Stimulated activated CD4-positive, alpha-beta T cell treated with anti-CD3 and anti-CD28 coated beads, Interleukin-15, amount 100 ng/mL, for 48 hours (primary cell): ENCODE measurements at regions not wholly inside any gene's neighbourhood (a gene's known extent, or its start where the extent isn't known, plus 50 kb on each side); places are given as distances from the start of the nearest gene placed in this dataset.

Experiments
- DNase-seq, 2 donors: peaks; one replicate each; pipeline ENCODE4 v3.0.0-alpha.2; 2020; ENCODE audit warnings: low read depth in 2 of 2

DNA sequence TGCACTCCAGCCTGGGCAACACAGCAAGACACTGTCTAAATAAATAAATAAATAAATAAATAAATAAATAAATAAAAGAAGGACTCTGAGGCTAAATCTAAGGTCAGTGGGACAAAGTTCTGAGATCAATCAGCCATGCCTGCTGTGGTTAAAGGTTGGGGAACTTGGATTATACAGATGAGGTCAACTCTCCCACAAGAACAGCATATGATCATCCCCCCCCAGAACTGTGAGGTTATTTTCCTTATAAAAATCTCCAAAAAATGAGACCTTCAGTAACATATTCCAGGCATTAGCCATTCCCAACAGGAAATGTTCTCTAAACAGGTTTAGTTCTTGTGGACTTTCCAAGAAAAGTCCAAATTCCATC, 90.3 kb downstream of the C16orf95 start:
- DNase-seq = no peak

GRCh38 chr16:87227296-87227951, 89.8 kb downstream of the C16orf95 start:
- no peak for DNase-seq

DNA sequence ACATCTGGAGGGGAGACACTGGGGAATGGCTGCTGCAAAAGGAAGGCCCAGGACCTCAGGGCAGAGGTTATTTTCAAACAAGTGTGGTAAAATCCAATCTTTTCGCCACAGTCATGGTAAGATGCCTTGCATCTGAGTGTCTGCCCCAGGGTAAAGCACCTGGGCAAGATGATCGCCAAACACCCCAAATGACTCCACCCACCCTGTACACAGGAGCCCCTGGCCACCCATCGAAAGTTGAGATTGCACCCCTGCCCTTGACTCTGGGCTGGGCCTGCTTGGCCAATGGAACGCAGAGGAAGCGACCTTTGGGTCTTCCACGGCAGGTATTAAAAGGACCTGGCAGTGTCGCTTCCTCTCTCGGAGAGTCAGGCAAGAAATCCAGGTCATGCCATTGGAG, 88.8 kb downstream of the C16orf95 start:
- no peak for DNase-seq

- no peak for DNase-seq
These were observed 87.7 kb downstream of the C16orf95 start for GRCh38 chr16:87229230-87230188.

DNA sequence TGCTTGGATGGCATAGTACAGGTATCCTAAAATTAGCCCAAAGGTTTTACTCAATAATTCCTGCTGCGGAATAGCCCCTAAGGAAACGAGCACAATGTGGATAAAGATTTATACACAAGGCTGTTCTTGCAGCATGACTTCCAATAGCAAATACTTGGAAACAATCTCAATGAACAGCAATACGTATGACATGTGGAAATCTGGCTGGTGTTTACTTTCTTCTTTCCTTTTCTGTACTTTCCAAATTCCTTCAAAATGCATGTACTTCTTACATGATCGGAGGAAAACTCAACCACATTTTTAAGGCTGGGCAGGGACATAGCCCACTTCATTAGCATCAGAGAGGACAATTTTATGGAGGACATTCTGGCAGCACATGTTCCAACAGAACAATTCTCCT, 86.6 kb downstream of the C16orf95 start:
- DNase-seq = no peak

- no peak for DNase-seq
These were observed 85.9 kb downstream of the C16orf95 start for GRCh38 chr16:87231295-87231694.

DNA sequence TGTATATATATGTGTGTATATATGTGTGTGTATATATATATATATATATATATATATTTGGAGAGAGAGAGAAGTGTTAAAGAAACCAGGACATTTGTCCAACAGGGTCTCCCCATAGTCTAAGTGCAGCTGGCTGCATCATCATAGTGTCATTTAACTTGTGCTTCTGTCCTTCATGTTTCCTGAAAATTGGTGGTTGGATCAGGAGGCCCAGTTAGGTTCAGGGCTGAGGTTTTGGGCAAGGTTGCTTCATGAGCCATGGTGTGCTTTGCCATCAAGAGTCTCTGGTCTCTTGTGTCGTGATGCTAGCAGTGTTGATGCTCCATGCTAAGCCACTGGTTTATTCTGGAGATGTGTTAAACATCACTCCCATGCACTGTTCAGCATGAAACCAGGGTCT, 85.3 kb downstream of the C16orf95 start:
- no peak for DNase-seq

DNA sequence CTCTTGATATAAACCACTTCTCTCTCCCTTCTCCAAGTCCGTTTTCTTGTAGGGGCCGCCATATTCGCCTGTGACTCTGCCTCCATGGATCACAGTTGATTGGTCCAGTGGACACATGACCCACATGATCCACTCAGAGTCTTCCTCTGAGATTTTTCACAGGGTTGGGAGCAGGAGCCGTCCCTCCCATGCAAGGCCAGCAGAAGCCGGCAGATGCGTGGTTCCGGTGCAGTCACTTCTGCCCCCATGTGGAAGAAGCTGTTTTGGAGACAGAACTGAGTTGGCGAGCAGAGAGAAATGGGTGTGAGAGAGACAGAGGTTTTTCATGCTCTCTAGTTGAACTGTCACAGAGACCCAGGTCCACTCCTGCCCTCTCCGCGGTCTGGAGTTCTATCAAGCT, 83.3 kb downstream of the C16orf95 start:
- no peak for DNase-seq

DNA sequence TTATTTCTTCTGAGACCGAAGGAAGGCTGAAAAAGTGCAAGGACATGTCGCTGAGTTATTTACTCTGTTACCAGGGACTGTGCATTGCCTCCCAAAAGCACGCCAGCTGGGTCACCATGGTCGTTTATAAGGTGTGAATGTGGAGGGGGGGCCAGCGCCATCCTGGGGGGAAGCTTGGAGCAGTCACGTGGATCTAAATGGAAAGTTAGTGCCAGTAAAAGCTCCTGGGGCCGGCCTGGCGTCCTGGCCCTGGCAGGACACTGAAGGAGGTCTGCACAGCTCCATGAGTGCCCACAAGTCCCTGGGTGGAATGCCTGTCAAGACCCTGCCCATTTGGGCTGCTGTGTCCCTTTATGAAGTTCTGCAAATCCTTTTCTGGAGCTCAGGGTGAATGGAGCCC, 82.6 kb downstream of the C16orf95 start:
- no peak for DNase-seq

DNA sequence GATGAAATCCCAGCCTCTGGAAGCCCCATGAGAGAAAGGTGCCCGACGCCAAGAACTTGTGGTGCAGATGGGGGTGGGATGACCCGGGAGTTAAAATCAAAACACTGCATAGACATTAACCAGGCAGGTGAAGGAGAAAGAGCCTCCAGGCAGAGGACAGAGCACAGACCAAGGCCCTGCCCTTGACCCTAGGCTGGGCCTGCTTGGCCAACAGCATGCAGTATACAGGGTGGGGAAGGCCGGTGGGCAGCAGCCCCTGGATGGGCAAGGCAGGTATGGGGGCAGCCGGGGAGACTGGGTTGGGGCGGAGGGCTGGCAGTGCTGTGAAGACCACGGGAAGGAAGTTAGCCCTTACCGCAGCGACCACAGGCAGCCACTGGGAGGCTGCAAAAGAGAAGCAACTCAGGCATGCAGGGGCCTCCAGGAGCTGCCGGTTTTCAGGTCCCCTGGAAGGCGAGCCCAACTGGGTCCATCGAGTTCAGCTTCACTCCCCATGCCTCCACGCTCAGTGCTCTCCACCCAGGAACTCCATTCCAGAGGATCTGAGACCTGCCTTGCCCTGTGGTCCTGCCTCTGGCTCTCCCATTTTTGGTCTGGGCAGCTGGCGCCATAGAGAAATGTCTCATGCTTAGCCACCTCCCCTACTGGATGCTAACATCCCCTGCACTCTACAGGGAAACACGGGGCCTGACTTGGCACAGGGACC, 81.2 kb downstream of the C16orf95 start:
- no peak for DNase-seq

DNA sequence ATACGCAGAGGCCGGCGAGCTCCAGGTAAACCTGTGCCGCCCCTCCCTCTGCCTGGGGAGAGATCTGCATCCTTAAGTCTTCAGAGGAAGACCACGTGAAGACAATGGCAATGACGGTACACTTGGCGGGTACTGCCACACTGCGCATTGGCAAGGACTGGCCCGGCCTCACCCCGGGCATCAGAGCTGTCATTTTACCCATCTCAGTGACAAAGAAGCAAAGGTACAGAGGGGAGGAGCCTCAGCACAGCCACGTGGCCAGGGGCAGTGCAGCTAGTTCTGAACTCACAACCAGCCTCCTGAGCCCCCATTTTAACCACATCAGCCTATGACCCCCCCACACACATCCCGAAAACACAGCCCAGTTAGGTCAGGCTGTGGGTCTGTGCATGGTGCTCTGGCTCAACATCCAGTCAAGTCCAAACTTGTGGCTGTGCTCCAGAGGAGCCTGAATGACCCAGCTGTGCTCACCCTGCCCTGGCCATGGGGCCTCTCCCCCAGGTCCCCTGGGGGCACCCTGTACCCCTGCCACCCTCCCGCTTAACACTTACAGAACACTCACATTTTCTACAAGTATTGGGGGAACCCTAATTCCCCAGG, 80.6 kb downstream of the C16orf95 start:
- no peak for DNase-seq

GRCh38 chr16:87238361-87238715, 78.9 kb downstream of the C16orf95 start:
- DNase-seq = no peak

GRCh38 chr16:87239545-87239944, 77.6 kb downstream of the C16orf95 start:
- no peak for DNase-seq

GRCh38 chr16:87240211-87241136, 76.7 kb downstream of the C16orf95 start:
- no peak for DNase-seq

- no peak for DNase-seq
These were observed 75.9 kb downstream of the C16orf95 start for GRCh38 chr16:87241137-87241771.

GRCh38 chr16:87243478-87243877, 73.7 kb downstream of the C16orf95 start:
- DNase-seq = no peak

DNA sequence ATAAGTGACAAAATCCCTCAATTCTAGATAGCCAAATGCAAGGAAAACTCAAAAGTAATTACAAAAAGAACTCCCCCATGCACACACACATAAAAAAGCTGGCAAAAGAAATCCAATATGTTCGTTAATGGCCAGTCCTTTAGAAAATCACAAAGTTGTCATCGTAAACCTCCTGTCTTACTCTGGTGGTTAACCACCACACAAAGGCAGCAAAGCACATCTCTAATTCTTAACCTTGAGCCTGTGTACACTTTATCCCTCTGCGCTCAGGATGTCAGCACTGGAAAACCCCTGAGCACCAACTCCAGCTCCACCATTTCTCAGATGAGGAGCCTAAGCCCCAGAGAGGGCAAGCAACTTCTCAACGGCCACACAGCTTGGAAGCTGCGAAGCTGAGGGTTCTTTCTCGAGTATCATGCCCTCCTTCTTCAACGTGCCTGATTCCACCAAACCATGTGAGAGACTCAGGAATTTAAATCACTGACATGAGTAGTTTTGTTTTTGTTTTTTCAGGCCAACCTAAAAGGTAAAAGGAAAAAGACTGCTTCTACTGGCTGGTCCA, 72.5 kb downstream of the C16orf95 start:
- no peak for DNase-seq

GRCh38 chr16:87245511-87245910, 71.7 kb downstream of the C16orf95 start:
- DNase-seq = no peak

DNA sequence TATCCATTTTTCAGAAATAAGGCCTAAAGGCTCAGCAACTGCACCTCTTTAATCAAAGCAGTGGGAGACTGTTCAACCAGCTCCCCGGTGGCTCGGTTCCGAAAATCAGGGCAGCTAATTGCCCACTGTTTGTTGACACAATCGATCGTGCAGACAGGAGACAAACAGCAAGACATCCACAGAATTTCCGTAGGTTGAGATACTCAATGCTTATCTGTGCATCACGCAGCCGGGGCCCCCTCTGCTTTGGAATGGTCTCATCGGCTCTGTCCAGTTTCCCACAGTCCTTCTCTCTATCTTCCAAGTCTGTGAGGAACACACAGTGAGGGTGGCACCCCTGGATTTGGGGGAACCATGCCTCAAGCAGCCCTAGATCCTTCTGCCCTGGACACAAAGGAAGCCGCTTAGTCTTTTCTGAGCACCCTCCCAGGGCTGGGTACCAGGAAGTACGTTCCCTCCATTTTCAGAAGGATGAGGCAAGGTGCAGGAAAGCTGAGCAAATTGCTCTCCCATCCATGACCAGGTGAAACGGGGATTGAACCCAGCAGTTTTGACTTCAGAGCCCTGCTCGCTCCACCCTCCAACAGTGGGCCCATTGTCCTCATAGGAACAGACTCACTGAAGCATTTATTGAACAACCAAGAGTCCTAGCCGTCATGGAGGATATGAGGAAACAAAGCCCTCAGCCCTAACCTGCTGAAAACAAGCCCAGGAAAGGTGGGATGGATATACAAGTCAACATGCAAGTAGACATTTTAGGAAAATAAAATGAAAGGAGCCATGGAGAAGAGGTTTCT, 70.7 kb downstream of the C16orf95 start:
- no peak for DNase-seq

GRCh38 chr16:87248714-87249113, 68.5 kb downstream of the C16orf95 start:
- no peak for DNase-seq
